Right cardiac atrium (tissue), 5 donors: ENCODE measurements at regions not wholly inside any gene's neighbourhood (a gene's known extent, or its start where the extent isn't known, plus 50 kb on each side); places are given as distances from the start of the nearest gene placed in this dataset.
"Not testable (repeated sequence)": the region's sequence is repeated elsewhere in the genome, so short reads cannot be mapped to it uniquely, and the experiment has no call there.

Source experiments
- ATAC-seq, 2 donors: fragments of 200-7000 bp; cut with Tn5 transposase; one replicate each; pipeline versions ENCODE4 v1.8.0 to v1.9.1; 2020; ENCODE audit warnings: moderate library complexity in 2 of 2, mild to moderate bottlenecking in 1 of 2
- DNase-seq, 3 donors: peaks; one replicate each; pipeline ENCODE4 v3.0.0-alpha.2; 2020
- H3K27ac ChIP-seq: one replicate; pipeline ENCODE4 v1.5.1; 2013; ENCODE audit warnings: mild to moderate bottlenecking, low read length, control low read depth, moderate library complexity
- H3K27me3 ChIP-seq: one replicate; pipeline ENCODE4 v1.6.1; 2013; ENCODE audit not compliant: control insufficient read depth, insufficient read depth
- H3K4me1 ChIP-seq: one replicate; pipeline ENCODE4 v1.6.1; 2013; ENCODE audit warnings: low read length; ENCODE audit not compliant: control insufficient read depth, insufficient read depth
- H3K4me3 ChIP-seq: one replicate; pipeline ENCODE4 v1.5.1; 2013; ENCODE audit warnings: low read length, control low read depth
- H3K9me3 ChIP-seq: one replicate; pipeline ENCODE4 v1.6.1; 2013; ENCODE audit warnings: low read length; ENCODE audit not compliant: control insufficient read depth
- WGBS: extraction: QIAGEN DNeasy Blood & Tissue Kit; methylation state at CpG from one replicate; pipeline ENCODE4 v1.1.7; 2013; 5-methylcytosine and 5-hydroxymethylcytosine counted together
- intact Hi-C, 4 donors: fragments of 100-400 bp; cut with DNase I; formaldehyde crosslinking; loops; one replicate each; pipeline versions ENCODE4 v1.11.0 to v1.14.0; 2022 to 2023
- donor health status: healthy with polysubstance abuse.
- donor health status: DM: no; HTN: yes; CAD: no.
- donor health status: DM: no; HTN: no; CAD: no.
- donor health status: DM: no; HTN: yes; CAD: no; lungs with severe emphysema.
- donor health status: DM: yes; HTN: yes; CAD: no.

DNA sequence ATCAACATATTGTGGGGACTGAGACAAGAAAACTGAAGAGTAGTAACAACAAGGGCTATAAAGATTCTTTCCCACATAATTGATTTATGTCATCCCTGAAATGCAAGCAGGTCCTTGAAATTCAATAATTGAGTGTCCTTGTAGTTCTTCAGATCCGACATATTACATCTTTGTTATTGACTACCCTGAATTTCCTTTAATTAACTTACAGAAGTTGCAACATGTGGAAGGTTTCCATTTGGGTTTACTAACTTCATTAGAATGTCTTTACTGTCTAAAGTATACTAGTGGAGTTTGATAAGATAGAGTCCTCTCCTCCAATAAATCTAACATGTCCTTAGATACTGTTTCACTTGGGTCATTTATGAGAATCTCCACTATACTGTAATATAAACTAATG lies 951.8 kb downstream of the SLC6A15 start:
- Histone ChIP-seq H3K27me3 (no peaks in the 10 kb centered on the region), H3K27ac (no peak overlapping the region), H3K4me3 (no peak overlapping the region), H3K4me1 (no peaks in the 10 kb centered on the region), H3K9me3 (no peaks in the 10 kb centered on the region)
- no peak for DNase-seq
- intact Hi-C loops = no loop called here
- WGBS = 86% methylated on average over 1 of the region's 1 CpG
- no peak for ATAC-seq

DNA sequence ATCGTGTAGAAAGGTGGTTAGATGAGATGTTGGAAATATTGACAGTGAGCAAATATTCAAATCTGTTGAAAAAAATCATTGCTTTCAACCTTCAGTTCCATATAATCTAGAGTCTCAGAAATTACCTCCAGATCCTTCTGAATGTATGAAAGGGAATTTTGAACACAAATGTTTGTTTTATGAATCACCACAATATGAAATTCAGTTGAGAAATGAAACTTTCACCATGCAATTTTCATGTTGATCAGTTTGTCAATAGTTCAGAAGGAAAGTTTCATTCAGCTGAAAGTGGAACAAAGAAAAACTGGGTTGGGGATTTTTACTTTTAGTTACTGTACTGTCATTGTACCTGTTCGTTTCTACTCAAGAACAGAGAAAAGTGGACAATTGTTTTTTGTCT lies 953.6 kb downstream of the SLC6A15 start:
- WGBS = 65% methylated on average over 2 of the region's 2 CpGs
- ATAC-seq = no peak
- Histone ChIP-seq H3K4me3 (no peak overlapping the region), H3K9me3 (no peaks in the 10 kb centered on the region), H3K4me1 (no peaks in the 10 kb centered on the region), H3K27ac (no peak overlapping the region), H3K27me3 (no peaks in the 10 kb centered on the region)
- DNase-seq = no peak
- intact Hi-C loops = no loop called here

- 56% methylated on average over 3 of the region's 3 CpGs for WGBS
- ATAC-seq = no peak
- Histone ChIP-seq H3K4me3 (no peak overlapping the region), H3K27me3 (no peaks in the 10 kb centered on the region), H3K9me3 (no peaks in the 10 kb centered on the region), H3K27ac (no peak overlapping the region), H3K4me1 (no peaks in the 10 kb centered on the region)
- DNase-seq = no peak
- intact Hi-C loops = no loop called here
Measured at GRCh38 chr12:83954956-83955601, 957.5 kb downstream of the SLC6A15 start.

GRCh38 chr12:83954071-83954789 lies 958.4 kb downstream of the SLC6A15 start:
- DNase-seq (no peak), ATAC-seq (no peak)
- Histone ChIP-seq H3K9me3 (no peaks in the 10 kb centered on the region), H3K4me1 (no peaks in the 10 kb centered on the region), H3K4me3 (no peak overlapping the region), H3K27me3 (no peaks in the 10 kb centered on the region), H3K27ac (no peak overlapping the region)
- 48% methylated on average over 2 of the region's 2 CpGs for WGBS
- intact Hi-C loops = no loop called here

DNA sequence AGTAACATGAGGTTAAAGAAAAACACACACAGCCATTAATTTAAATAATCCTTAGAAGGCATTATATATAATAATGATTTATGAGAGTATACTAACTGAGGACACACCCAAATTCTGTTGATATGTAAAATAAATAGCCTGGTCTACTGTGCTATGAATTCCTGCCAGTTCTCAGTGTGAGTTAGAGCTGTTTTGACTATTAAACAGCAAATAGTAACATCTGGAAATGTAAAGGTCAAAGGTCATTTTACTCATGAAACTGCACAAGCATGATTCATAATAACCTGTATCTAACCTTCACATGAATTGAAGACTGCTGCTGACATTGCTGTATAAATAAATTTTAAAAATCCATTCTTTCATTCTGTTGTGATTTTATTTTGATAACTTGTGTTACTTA lies 966.7 kb downstream of the SLC6A15 start:
- Histone ChIP-seq H3K4me1 (no peaks in the 10 kb centered on the region), H3K27me3 (no peaks in the 10 kb centered on the region), H3K9me3 (no peaks in the 10 kb centered on the region), H3K4me3 (no peak overlapping the region), H3K27ac (no peak overlapping the region)
- ATAC-seq (no peak), DNase-seq (no peak)
- intact Hi-C loops = no loop called here

- ATAC-seq (no peak), DNase-seq (no peak)
- intact Hi-C loops = no loop called here
- H3K4me3 ChIP-seq = no peak overlapping the region
- H3K27me3 ChIP-seq = no peaks in the 10 kb centered on the region
- no peaks in the 10 kb centered on the region for H3K4me1 ChIP-seq
- H3K27ac ChIP-seq = no peak overlapping the region
- H3K9me3 ChIP-seq = no peaks in the 10 kb centered on the region
Measured at GRCh38 chr12:83939718-83940117, 972.9 kb downstream of the SLC6A15 start.

DNA sequence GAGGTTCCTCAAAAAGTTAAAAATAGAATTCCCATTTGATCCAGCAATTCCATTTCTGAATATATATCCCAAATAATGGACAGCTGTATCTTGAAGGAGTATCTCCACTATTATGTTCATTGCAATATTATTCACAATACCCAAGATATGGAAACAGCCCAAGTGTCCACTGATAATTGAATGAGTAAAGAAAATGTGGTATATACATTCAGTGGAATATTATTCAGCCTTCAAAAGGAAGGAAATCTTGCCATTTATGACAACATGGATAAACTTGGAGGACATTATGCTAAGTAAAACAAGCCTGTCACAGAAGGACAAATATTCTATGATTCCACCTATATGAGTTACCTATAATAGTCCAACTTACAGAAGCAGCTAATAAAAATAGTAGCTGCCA lies 979.0 kb downstream of the SLC6A15 start:
- no peaks in the 10 kb centered on the region for H3K27me3 ChIP-seq
- H3K4me1 ChIP-seq = no peaks in the 10 kb centered on the region
- intact Hi-C loops = no loop called here
- H3K4me3 ChIP-seq = no peak overlapping the region
- no peaks in the 10 kb centered on the region for H3K9me3 ChIP-seq
- no peak overlapping the region for H3K27ac ChIP-seq
- DNase-seq (no peak), ATAC-seq (no peak)

- no peaks in the 10 kb centered on the region for H3K27me3 ChIP-seq
- H3K9me3 ChIP-seq = no peaks in the 10 kb centered on the region
- no peak overlapping the region for H3K4me3 ChIP-seq
- H3K4me1 ChIP-seq = no peaks in the 10 kb centered on the region
- WGBS = 52% methylated on average over 4 of the region's 4 CpGs
- ATAC-seq (no peak), DNase-seq (no peak)
- intact Hi-C loops = no loop called here
- H3K27ac ChIP-seq = no peak overlapping the region
Measured at GRCh38 chr12:83932011-83932410, 980.6 kb downstream of the SLC6A15 start.

GRCh38 chr12:83931451-83931850 lies 981.1 kb downstream of the SLC6A15 start:
- no peak for ATAC-seq

DNA sequence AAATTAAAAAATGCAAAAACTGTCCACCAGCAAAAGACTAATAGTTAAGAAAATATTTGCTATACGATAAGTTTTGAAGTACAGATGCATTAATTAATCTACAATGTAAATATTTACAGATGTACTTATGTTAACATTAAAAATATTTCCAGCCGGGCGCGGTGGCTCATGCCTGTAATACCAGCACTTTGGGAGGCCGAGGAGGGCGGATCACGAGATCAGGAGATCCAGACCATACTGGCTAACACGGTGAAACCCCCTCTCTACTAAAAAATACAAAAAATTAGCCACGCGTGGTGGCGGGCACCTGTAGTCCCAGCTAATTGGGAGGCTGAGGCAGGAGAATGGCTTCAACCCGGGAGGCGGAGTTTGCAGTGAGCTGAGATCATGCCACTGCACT lies 982.8 kb downstream of the SLC6A15 start:
- H3K27me3 ChIP-seq, ATAC-seq: not testable (repeated sequence)

More at GRCh38 chr12:83931451-83931850, 981.1 kb downstream of the SLC6A15 start:
- H3K27ac ChIP-seq = no peak overlapping the region
- intact Hi-C loops = no loop called here
- no peaks in the 10 kb centered on the region for H3K9me3 ChIP-seq
- no peaks in the 10 kb centered on the region for H3K27me3 ChIP-seq
- H3K4me1 ChIP-seq = no peaks in the 10 kb centered on the region
- no peak overlapping the region for H3K4me3 ChIP-seq
- no peak for DNase-seq

GRCh38 chr12:83920821-83921547 lies 991.6 kb downstream of the SLC6A15 start:
- H3K4me1 ChIP-seq = no peaks in the 10 kb centered on the region
- DNase-seq = no peak
- no peak for ATAC-seq
- 87% methylated on average over 2 of the region's 2 CpGs for WGBS
- intact Hi-C loops = no loop called here
- H3K4me3 ChIP-seq = no peak overlapping the region
- H3K27ac ChIP-seq = no peak overlapping the region
- H3K27me3 ChIP-seq = no peaks in the 10 kb centered on the region
- no peaks in the 10 kb centered on the region for H3K9me3 ChIP-seq

More for the DNA sequence above, 982.8 kb downstream of the SLC6A15 start:
- H3K4me3 ChIP-seq, H3K27ac ChIP-seq, DNase-seq, H3K4me1 ChIP-seq, intact Hi-C loops, H3K9me3 ChIP-seq: not testable (repeated sequence)
- 96% methylated on average over 13 of the region's 13 CpGs for WGBS
